ENCODE measurements at regions not wholly inside any gene's neighbourhood (a gene's known extent, or its start where the extent isn't known, plus 50 kb on each side); places are given as distances from the start of the nearest gene placed in this dataset.

GRCh38 chr10:36606234-36606839 is 519.1 kb upstream of the ANKRD30A start:
- TF ChIP-seq POLR2AphosphoS5 (IDR thresholded peaks at IDR 0.05) (no peak), POLR2A (IDR thresholded peaks at IDR 0.05) (no peak), CTCF (IDR thresholded peaks at IDR 0.05) (no peak)
